ENCODE measurements at regions not wholly inside any gene's neighbourhood (a gene's known extent, or its start where the extent isn't known, plus 50 kb on each side); places are given as distances from the start of the nearest gene placed in this dataset.
A peak's percentile ranks its signal among the peaks of the same experiment; 100 is the strongest.
"Not testable (repeated sequence)": the region's sequence is repeated elsewhere in the genome, so short reads cannot be mapped to it uniquely, and the experiment has no call there.

DNA sequence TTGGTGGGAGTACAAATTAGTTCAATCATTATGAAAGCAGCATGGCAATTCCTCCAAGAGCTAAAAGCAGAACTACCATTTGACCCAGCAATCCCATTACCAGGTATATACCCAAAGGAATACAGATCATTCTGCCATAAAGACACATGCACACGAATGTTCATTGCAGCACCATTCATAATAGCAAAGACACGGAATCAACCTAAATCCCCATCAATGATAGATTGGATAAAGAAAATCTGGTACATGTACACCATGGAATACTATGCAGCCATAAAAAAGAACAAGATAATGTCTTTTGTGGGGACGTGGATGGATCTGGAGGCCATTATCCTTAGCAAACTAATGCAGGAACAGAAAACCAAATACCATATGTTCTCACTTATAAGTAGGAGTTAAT, 85.1 kb upstream of the KYNU start:
- FAIRE-seq; intact Hi-C loops (cut with micrococcal nuclease); H3K9me3 ChIP-seq (replicated peaks; ENCODE audit: control insufficient read depth, insufficient read depth, low read length); H3K4me1 ChIP-seq (ENCODE audit: control insufficient read depth, extremely low read depth, insufficient read depth, low read length); H3K27me3 ChIP-seq (ENCODE audit: control insufficient read depth in 2 of 2, insufficient read depth in 2 of 2, low read length in 2 of 2); DNase-seq (ENCODE audit: low read depth, low spot score); H3K36me3 ChIP-seq (ENCODE audit: control insufficient read depth in 2 of 2, extremely low read depth in 1 of 2, insufficient read depth in 2 of 2, low read length in 2 of 2); H3K4me3 ChIP-seq (replicated peaks in 1 of 3; ENCODE audit: insufficient read depth in 1 of 3, low read depth in 1 of 3, low read length in 3 of 3); H4K20me1 ChIP-seq (replicated peaks; ENCODE audit: control insufficient read depth, extremely low read depth, insufficient read depth, low read length); H3K9ac ChIP-seq (replicated peaks; ENCODE audit: extremely low read depth, insufficient read depth, low read length); H2AFZ ChIP-seq (ENCODE audit: low read depth, low read length); dilution Hi-C loops (cut with MboI; ENCODE audit: extremely low pct_ligation_motif_present, low sequenced_read_pairs); POLR2A ChIA-PET; H3K4me2 ChIP-seq (ENCODE audit: insufficient read depth, low read length); H3K27ac ChIP-seq (ENCODE audit: insufficient read depth, low read depth, low read length); CTCF ChIA-PET; H3K9me1 ChIP-seq (replicated peaks; ENCODE audit: control insufficient read depth, extremely low read depth, insufficient read depth, low read length); BruUV-seq (replicated peaks); H3K79me2 ChIP-seq (ENCODE audit: control insufficient read depth, insufficient read depth, low read length): not testable (repeated sequence)

DNA sequence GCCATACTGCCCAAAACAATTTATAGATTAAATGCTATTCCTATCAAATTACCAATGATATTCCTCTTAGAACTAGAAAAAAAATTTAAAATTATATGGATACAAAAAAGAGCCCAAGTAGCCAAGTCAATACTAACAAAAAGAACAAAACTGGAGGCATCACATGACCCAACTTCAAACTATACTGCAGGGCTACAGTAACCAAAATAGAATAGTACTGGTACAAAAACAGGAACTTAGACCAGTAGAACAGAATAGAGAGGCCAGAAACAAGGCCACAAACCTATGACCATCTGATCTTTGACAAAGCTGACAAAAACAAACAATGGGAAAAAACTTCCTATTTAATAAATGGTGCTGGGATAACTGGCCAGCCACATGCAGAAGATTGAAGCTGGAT, 86.1 kb upstream of the KYNU start:
- H3K27ac ChIP-seq (ENCODE audit: insufficient read depth, low read depth, low read length), result no peak overlapping the region
- CTCF ChIA-PET, result no interaction called here
- no peaks in the 10 kb centered on the region for H3K4me1 ChIP-seq (ENCODE audit: control insufficient read depth, extremely low read depth, insufficient read depth, low read length)
- H3K9me1 ChIP-seq (replicated peaks; ENCODE audit: control insufficient read depth, extremely low read depth, insufficient read depth, low read length), result no peaks in the 10 kb centered on the region
- no peak overlapping the region for H2AFZ ChIP-seq (ENCODE audit: low read depth, low read length)
- no peaks in the 10 kb centered on the region for H3K36me3 ChIP-seq (ENCODE audit: control insufficient read depth in 2 of 2, extremely low read depth in 1 of 2, insufficient read depth in 2 of 2, low read length in 2 of 2)
- H3K4me3 ChIP-seq (replicated peaks in 1 of 3; ENCODE audit: insufficient read depth in 1 of 3, low read depth in 1 of 3, low read length in 3 of 3), result no peak overlapping the region
- TF ChIP-seq EZH2 (IDR thresholded peaks at IDR 0.05; ENCODE audit: borderline replicate concordance, low read depth, low read length, severe bottlenecking), result no peak
- TF ChIP-seq MYC (IDR thresholded peaks at IDR 0.05; ENCODE audit: low read depth, low read length), result no peak
- TF ChIP-seq, protein P1, sequence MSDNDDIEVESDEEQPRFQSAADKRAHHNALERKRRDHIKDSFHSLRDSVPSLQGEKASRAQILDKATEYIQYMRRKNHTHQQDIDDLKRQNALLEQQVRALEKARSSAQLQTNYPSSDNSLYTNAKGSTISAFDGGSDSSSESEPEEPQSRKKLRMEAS (IDR thresholded peaks at IDR 0.05; ENCODE audit: insufficient read depth, insufficient read length), result no peak
- no peak for TF ChIP-seq POLR2AphosphoS5 (IDR thresholded peaks at IDR 0.05; ENCODE audit: insufficient read depth, low read depth, low read length)
- TF ChIP-seq JUN (IDR thresholded peaks at IDR 0.05; ENCODE audit: borderline replicate concordance, insufficient read depth, insufficient read length, low read depth), result no peak
- no peak for TF ChIP-seq FOS (IDR thresholded peaks at IDR 0.05; ENCODE audit: borderline replicate concordance, insufficient read depth, low read length)
- TF ChIP-seq GATA2 (IDR thresholded peaks at IDR 0.05; ENCODE audit: insufficient read depth, insufficient read length, low read depth, low read length), result no peak
- TF ChIP-seq POLR2A (IDR thresholded peaks at IDR 0.05; ENCODE audit: low read depth, low read length), result no peak
- TF ChIP-seq, protein P2, sequence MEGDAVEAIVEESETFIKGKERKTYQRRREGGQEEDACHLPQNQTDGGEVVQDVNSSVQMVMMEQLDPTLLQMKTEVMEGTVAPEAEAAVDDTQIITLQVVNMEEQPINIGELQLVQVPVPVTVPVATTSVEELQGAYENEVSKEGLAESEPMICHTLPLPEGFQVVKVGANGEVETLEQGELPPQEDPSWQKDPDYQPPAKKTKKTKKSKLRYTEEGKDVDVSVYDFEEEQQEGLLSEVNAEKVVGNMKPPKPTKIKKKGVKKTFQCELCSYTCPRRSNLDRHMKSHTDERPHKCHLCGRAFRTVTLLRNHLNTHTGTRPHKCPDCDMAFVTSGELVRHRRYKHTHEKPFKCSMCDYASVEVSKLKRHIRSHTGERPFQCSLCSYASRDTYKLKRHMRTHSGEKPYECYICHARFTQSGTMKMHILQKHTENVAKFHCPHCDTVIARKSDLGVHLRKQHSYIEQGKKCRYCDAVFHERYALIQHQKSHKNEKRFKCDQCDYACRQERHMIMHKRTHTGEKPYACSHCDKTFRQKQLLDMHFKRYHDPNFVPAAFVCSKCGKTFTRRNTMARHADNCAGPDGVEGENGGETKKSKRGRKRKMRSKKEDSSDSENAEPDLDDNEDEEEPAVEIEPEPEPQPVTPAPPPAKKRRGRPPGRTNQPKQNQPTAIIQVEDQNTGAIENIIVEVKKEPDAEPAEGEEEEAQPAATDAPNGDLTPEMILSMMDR (IDR thresholded peaks at IDR 0.05; ENCODE audit: extremely low read depth in 1 of 2, insufficient read depth in 1 of 2, low read depth in 1 of 2, low read length in 2 of 2), result no peak
- H3K9me3 ChIP-seq (replicated peaks; ENCODE audit: control insufficient read depth, insufficient read depth, low read length), result no peaks in the 10 kb centered on the region
- no peaks in the 10 kb centered on the region for H3K79me2 ChIP-seq (ENCODE audit: control insufficient read depth, insufficient read depth, low read length)
- POLR2A ChIA-PET, result no interaction called here
- intact Hi-C loops (cut with micrococcal nuclease), result no loop called here
- H3K4me2 ChIP-seq (ENCODE audit: insufficient read depth, low read length), result no peak overlapping the region
- no peak overlapping the region for H3K9ac ChIP-seq (replicated peaks; ENCODE audit: extremely low read depth, insufficient read depth, low read length)
- FAIRE-seq (no peak), DNase-seq (ENCODE audit: low read depth, low spot score) (peak; percentile 50)
- no TSS peak for BruUV-seq (replicated peaks)
- dilution Hi-C loops (cut with MboI; ENCODE audit: extremely low pct_ligation_motif_present, low sequenced_read_pairs), result no loop called here
- no peaks in the 10 kb centered on the region for H4K20me1 ChIP-seq (replicated peaks; ENCODE audit: control insufficient read depth, extremely low read depth, insufficient read depth, low read length)
- H3K27me3 ChIP-seq (ENCODE audit: control insufficient read depth in 2 of 2, insufficient read depth in 2 of 2, low read length in 2 of 2), result no peaks in the 10 kb centered on the region

Measured in endothelial cell of umbilical vein (primary cell).